ENCODE measurements at regions not wholly inside any gene's neighbourhood (a gene's known extent, or its start where the extent isn't known, plus 50 kb on each side); places are given as distances from the start of the nearest gene placed in this dataset.

DNA sequence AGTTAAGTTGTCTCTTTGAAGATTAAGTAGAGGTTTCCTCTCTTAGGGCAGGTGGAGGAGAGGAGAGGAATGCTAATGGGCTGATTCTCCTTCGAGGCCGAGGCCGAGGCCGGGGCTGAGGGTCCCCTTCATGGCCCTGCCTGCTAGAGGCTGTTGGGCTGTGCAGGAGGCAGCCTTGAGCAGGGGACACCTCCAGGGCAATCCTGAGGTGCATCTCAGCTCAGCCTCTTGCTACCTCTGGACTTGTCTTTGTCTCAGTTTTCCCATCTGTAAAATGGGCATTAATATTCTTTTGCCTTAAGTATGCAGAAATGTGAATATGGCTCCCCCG, 97.7 kb upstream of the PRR20G start:
- TF ChIP-seq, protein P1, sequence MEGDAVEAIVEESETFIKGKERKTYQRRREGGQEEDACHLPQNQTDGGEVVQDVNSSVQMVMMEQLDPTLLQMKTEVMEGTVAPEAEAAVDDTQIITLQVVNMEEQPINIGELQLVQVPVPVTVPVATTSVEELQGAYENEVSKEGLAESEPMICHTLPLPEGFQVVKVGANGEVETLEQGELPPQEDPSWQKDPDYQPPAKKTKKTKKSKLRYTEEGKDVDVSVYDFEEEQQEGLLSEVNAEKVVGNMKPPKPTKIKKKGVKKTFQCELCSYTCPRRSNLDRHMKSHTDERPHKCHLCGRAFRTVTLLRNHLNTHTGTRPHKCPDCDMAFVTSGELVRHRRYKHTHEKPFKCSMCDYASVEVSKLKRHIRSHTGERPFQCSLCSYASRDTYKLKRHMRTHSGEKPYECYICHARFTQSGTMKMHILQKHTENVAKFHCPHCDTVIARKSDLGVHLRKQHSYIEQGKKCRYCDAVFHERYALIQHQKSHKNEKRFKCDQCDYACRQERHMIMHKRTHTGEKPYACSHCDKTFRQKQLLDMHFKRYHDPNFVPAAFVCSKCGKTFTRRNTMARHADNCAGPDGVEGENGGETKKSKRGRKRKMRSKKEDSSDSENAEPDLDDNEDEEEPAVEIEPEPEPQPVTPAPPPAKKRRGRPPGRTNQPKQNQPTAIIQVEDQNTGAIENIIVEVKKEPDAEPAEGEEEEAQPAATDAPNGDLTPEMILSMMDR (IDR thresholded peaks at IDR 0.05), result no peak
- TF ChIP-seq EP300 (IDR thresholded peaks at IDR 0.05), result no peak
